MM.1S (cell line): ENCODE measurements at regions not wholly inside any gene's neighbourhood (a gene's known extent, or its start where the extent isn't known, plus 50 kb on each side); places are given as distances from the start of the nearest gene placed in this dataset.

ENCODE experiments used
- CTCF ChIP-seq: fragments of 300-600 bp; sonication (generic); IDR thresholded peaks from 2 replicates; pipeline ENCODE4 v1.5.1; 2016; ENCODE audit warnings: antibody characterized with exemption, low read length, mixed read lengths
- EZH2phosphoT487 ChIP-seq: fragments of 300-600 bp; sonication (generic); IDR thresholded peaks from 2 replicates; pipeline ENCODE4 v1.6.1; 2018; ENCODE audit warnings: antibody characterized with exemption, low read length

- TF ChIP-seq CTCF (no peak), EZH2phosphoT487 (no peak)
Observed at GRCh38 chr5:167987490-167988280, 303.8 kb upstream of the WWC1 start.
